Astrocyte of the cerebellum (primary cell): ENCODE measurements at regions not wholly inside any gene's neighbourhood (a gene's known extent, or its start where the extent isn't known, plus 50 kb on each side); places are given as distances from the start of the nearest gene placed in this dataset.

Experiments
- DNase-seq: peaks from one replicate; pipeline ENCODE4 v3.0.0-alpha.2; 2011; ENCODE audit warnings: low read depth
- H3K4me3 ChIP-seq: 2 replicates; pipeline ENCODE4 v1.5.1; 2011; ENCODE audit warnings: mild to moderate bottlenecking, low read depth, low read length, moderate library complexity
- CTCF ChIP-seq: IDR thresholded peaks from 2 replicates; pipeline ENCODE4 v1.5.1; 2012; ENCODE audit warnings: low read length, low read depth, moderate library complexity, mild to moderate bottlenecking; ENCODE audit errors: missing control alignments
- in situ Hi-C: cut with HindIII; loops from 2 replicates; pipeline ENCODE4 v1.10.0; 2017; ENCODE audit warnings: low sequenced_read_pairs

DNA sequence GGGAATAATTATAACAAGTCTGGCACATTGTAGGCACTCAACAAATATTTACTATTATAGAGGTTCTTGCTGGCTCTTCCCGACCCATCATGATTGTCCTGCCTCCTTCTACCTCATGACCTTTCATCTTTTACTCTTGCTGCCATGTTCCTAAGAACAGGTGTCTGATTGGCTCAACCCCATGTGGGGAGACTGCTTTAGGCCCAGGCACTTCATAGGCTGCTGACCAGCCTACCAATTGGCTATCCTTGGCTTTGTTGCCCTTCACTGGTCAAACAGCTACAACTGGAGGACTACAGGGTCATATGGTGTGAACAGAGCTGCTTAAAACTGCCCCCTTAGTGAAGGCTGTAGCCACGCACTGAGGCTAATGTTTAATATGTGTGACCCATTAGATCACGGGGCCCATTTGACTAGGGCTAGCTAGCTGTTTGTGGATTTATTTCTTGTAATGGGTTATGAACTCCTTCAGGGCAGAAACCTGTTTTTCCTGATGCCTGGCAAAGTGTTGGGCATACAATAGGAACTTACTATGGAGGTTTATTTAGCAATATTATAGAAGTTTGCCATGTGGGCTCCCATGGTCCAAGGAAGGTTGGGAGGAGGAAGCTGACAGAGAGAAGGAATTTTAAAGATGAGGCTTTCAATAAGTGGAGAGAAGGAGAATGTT, 239.9 kb upstream of the TBC1D5 start:
- H3K4me3 ChIP-seq: no peak overlapping the region
- no peak for DNase-seq
- TF ChIP-seq CTCF: no peak
- in situ Hi-C loops: no loop called here

DNA sequence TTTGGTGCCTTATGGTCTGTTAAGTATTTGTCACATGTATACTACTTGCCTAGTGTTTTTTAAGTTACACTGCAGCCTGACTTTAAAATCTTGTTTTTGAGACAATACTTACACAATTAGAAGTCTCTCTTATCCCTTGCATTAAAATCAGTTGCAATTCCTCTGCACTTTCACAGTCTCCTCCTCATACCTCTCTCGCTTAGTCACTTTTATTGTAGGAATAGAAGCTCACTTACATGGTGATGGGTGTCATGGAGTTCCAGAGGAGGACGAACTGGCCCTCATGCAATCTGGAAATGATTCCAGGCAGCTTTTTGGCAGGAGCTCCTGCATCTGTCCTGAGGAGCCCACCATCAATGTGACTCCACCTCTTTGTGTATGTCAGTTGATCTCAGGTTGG, 238.4 kb upstream of the TBC1D5 start:
- TF ChIP-seq CTCF: no peak
- in situ Hi-C loops: no loop called here
- H3K4me3 ChIP-seq: no peak overlapping the region
- no peak for DNase-seq

- no peak for DNase-seq
- in situ Hi-C loops: no loop called here
- H3K4me3 ChIP-seq: no peak overlapping the region
- TF ChIP-seq CTCF: no peak
Measured at GRCh38 chr3:17979911-17980310, 237.5 kb upstream of the TBC1D5 start.

DNA sequence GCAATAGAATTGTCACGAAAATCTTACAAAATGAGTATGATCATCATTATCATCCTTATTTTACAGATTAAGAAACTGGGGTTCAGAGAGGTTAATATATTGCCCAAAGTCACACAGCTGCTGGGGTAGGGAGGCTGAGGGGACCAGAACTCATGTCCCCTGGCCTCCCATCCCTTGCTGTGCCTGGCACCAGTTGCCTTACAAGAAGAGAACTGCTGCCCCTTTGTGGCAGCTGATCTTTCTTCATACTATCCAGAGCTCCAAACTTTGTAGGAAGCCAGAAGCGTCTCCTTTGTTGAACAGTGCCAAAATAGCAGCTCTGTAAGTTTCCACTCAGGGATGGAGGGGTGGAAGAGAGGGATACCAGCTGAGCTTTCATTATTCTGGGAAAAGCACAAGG, 236.8 kb upstream of the TBC1D5 start:
- H3K4me3 ChIP-seq: no peak overlapping the region
- no peak for DNase-seq
- TF ChIP-seq CTCF: no peak
- in situ Hi-C loops: no loop called here

DNA sequence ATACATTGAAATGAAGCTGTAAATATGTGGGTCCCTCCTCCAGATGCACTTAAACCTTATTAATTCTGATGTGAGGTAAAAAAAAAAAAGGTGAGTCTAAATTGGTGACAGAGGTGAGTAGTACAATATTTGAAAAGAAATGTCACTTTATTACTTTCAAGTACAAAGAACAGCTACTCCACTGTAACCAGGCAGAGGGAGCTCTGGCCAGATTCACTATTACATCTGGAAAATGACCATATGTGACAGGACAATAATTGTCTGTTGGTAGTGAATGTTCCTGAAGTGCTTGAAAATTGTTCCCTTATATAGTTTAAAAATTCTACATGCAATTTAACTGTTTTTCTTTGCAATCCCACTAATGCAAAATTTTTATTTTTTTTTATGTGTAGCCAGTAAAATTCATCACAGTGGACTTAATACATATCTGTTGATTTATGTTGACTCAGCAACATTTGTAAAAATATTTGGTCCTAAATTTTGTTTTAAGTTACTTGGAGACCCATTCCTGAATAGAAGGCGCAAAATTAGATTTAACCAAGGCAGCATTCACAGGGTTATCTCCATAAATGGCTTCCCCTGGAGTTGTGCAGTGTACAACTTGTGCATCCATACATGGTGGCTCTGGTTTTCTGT, 231.9 kb upstream of the TBC1D5 start:
- TF ChIP-seq CTCF: peak; percentile 31
- in situ Hi-C loops: no loop called here
- no peak overlapping the region for H3K4me3 ChIP-seq
- DNase-seq: no peak

DNA sequence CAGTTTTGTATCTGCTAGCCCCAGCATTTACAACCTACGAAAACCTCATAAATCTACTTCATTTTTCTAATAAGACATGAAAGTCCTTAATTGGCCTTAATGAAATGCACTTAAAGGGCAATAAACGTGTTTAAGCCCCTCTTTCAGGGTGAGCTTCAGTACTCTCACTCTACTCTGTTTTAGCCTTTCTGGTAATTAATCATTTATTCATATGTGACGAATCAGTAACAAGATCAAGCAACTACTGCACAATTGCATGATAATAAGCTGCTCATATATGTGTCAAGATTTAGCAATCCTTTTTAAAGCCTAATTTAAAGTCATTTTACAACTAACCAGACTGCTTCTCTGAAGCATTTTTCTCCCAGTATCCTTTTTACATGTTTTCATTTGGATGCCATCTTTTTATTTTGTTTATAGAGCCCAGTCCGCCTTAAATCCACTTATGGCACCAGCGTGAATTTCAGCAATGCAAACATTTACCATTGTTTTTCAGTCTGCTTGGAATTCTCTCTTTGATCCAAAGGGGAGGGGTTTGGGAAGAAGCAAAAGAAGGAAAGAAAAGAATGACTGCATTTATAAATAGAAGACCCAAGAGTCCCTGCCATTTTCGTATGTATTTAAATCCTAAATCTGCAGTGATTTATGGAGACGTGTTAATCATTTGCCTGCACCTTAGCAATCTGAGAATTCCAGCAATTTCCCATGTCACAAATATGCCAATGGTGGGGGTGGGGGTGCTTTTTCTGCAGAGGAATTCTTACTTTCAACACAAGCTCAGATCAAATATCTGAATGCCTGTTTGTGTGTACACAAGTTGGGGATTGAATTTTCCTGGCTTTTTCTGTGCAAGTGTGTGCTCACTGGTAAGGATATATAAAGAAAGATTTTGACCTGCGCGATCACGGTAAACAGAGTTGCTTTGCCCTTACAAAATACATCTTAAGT, 230.8 kb upstream of the TBC1D5 start:
- DNase-seq: no peak
- no peak overlapping the region for H3K4me3 ChIP-seq
- in situ Hi-C loops: no loop called here
- TF ChIP-seq CTCF: no peak
